HG03432 (cell line): ENCODE measurements at regions not wholly inside any gene's neighbourhood (a gene's known extent, or its start where the extent isn't known, plus 50 kb on each side); places are given as distances from the start of the nearest gene placed in this dataset.

Experiments used
- ATAC-seq: cut with Tn5 transposase; IDR thresholded peaks from one replicate; pipeline ENCODE4 v1.9.1; 2021; ENCODE audit warnings: mild to moderate bottlenecking, moderate library complexity; ENCODE audit not compliant: unreplicated experiment

DNA sequence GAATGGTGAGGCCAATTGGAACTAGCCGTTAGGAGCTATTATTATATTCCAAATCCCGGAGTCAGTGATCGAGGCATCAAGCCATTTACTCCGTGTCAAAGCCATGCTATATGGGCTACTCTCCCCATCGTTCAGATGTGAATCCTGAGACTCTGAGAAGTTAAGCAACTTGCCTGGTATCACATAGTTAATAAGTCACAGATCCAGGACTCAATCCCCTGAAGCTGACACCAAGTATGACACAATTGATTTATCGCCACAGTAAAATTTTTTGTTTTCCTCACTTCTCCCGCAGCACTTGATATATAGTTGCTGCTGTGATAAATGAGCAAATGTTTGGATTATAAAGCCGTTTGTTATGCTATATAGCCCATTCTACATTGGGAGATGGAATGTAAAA lies 50.8 kb upstream of the TSHZ2 start:
- ATAC-seq, result no peak

DNA sequence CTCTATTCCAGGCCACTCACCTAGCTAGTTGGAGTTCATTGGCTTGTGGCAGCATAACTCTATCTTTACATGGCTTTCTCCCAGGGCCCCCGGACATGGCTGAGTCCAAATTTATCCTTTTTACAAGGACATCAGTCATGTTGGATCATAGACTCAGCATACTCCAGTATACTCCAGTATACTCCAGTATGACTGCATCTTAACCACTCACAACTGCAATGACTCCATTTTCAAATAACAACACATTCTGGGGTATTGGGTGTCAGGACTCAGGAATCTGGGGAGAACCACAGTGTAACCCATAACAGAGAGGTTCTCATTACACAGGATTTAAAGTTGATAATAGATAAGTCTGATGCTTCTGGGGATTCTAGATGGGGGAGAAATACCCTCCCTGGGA lies 53.8 kb upstream of the TSHZ2 start:
- no peak for ATAC-seq

DNA sequence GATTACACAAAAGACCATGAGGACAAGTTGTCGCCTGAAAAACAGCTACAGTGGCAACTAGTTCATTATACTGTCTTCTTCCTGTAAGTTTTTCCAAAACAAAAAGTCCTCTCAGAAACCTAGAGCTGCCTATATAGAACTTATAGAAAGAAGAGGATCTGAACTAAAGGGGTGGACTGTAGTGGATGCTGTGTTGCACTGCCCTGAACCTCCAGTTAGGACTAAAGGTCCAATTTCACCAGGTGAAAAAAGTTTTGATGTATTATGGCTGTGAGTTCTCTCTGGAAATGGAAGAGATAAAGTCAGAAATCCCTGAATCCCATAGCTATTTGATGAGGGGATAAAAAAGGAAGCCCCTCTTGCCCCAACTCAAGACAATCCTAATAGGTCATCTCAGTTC lies 56.6 kb upstream of the TSHZ2 start:
- no peak for ATAC-seq

- ATAC-seq, result no peak
These were observed 57.3 kb upstream of the TSHZ2 start for GRCh38 chr20:52914870-52915269.

DNA sequence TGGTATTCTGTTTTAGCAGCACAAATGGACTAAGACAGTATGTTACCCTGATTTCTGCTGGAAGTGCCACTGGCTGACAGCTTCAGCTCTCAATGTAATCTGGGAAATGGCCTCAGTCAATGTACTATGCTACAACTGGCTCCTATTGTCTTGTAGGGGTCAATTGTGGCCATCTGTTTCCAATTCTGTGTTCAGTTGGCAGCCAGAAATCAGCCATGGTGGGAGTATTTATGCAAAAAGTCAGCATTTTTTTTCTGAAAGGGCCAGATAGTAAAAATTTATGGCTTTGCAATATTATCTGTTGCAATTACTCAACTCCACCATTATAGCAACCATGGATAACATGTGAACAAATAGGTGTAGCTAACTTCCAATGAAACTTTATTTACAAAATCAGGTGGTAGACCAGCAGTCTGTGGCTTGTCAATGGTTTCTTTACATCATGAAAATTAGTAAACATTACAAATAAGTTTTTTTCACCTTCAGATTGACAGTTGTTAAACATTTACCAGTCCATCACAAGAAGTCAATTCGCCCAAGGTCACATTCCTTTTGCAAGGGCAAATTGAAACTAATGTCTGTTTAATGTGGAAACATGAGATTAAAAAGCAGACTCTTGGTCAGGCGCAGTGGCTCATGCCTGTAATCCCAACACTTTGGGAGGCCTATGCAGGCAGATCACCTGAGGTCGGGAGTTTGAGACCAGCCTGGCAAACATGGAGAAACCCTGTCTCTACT lies 58.3 kb upstream of the TSHZ2 start:
- no peak for ATAC-seq

- ATAC-seq, result no peak
These were observed 66.7 kb upstream of the TSHZ2 start for GRCh38 chr20:52905241-52905994.

DNA sequence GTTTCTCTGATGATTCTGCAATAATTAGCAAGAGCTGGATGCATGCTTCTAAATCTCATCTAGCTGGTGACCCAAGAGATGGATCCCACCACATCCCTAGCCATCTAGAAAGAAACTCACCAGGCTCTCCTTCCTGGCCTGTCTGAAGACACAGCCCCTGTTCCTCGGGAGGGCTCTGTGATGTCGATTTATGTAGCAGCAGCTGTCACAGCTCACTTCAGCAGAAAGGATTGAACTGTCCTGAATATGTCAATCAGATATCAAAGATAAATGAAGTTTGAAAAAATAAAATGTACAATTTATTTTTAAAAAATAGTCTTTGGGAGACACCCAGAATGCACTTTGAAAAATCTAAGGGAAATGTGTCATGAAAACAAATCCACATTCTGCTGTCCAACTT lies 67.3 kb upstream of the TSHZ2 start:
- no peak for ATAC-seq

DNA sequence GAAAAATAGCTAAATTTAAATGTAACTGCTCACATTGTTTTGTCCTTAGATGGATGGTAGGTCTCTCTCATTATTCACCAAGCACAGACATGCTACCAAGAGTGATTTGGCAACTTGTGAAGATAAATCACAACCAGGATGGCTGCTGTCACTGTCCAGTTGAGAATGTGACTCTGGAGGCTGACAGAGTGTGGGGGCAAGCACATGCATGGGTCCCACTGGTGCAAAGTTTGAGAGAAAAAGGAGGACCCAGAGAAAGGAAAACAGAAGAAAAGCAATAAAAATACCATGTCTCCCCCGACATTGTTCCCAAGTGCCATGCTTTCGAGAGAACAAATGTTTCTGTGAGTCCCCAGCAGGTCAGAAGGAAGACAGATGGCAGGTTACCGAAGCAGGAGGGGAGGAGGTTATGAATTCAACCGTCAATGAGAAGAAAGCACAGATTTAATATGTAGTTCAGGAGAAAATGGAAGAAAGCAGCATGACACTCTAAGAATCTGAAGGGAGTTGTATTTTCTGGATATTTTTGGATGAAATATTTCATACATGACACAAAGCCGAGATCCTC lies 73.0 kb upstream of the TSHZ2 start:
- ATAC-seq, result no peak

DNA sequence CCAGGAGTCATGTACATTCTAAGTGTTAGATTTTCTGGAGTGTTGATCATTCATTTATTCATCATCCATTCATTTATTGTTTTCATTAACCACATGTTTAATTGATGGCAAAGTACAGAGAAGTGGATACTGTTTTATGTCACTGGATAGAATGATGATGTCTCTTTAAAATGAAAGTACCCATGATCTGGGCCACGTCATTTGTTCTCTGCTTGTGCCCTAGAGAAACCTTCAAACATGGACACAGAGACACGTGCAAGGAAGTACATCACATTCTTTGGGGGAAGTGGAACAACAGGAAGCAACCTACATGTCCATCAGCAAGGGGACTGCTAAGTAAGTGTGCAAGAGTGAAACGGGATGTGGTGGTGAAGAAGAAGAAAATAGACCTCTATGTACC lies 75.8 kb upstream of the TSHZ2 start:
- no peak for ATAC-seq

DNA sequence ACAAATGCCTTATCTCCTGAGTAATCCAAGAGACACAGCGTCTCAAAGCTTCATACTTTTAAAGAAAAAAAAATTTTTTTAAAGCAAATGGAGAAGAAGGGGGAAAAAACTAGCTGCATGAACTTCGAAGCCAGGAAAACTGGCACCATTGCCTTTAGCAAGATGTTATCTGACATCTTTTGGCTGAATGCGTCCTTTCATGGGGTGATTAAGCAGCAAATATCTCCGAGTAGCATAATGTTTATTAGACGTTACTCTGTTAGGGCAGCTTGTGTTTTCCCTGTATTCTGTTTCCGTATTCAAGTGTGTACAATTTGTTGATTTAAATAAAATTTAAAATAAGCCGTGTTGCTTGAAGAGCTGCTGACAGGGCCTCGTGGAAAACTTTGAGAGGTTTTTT lies 76.5 kb upstream of the TSHZ2 start:
- ATAC-seq, result no peak

DNA sequence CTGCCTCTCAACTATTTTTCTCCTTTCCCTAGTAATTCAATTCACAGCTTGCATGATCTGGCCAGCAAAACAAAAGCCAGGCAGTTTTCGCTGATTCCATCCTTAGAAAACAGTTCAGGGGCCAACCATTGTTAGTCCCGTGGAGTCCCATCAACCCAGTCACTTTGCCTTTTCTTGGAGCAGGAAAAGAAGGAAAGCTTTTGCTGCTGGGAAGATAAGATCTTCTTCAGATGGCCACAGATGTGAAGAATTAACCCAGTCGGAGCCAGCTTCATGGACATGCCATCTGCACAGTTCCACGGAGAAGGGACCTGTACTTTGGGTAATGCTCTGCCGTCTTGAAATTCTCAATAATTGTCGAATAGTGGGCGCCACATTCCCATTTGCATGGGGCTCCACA lies 76.9 kb upstream of the TSHZ2 start:
- no peak for ATAC-seq

GRCh38 chr20:52893498-52893897 lies 78.7 kb upstream of the TSHZ2 start:
- no peak for ATAC-seq

- no peak for ATAC-seq
These were observed 80.1 kb upstream of the TSHZ2 start for GRCh38 chr20:52892023-52892422.

- ATAC-seq, result no peak
These were observed 82.0 kb upstream of the TSHZ2 start for GRCh38 chr20:52890130-52890529.

DNA sequence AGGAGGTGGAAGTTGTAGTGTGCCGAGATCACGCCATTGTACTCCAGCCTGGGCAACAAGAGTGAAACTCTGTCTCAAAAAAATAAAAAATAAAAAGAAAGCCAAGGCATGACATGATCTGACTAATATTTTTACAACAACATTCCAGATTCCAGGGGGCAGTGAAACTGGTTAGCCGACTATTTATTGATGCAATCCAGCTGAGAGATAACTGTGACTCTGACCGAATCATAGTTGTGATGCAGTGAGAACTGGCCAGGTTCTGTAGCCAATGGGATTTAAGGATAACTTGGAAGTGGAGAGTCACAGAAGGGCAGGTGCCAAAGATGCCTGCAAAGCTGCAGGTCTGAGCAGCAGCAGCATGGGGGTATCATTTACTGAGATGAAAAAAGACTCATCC lies 82.9 kb upstream of the TSHZ2 start:
- ATAC-seq, result no peak

GRCh38 chr20:52888096-52888495 lies 84.1 kb upstream of the TSHZ2 start:
- no peak for ATAC-seq

DNA sequence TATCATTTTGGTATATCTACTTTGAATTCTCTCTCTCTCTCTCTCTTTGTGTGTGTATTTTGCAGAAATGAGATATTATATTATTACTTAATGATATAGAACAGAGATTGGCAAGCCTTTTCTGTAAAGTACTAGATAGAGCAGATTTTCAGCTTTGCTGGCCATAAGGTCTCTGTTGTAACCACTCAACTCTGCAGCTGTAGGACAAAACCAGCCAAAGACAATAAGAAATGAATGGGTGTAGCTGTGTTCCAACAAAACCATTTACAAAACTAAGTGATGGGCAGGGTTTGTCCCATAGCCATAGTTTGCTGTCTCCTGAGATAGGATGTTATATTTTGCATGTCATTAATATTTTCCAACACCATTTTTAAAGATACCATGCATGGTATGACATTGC lies 91.2 kb upstream of the TSHZ2 start:
- no peak for ATAC-seq

GRCh38 chr20:52880259-52880658 lies 91.9 kb upstream of the TSHZ2 start:
- ATAC-seq, result no peak

DNA sequence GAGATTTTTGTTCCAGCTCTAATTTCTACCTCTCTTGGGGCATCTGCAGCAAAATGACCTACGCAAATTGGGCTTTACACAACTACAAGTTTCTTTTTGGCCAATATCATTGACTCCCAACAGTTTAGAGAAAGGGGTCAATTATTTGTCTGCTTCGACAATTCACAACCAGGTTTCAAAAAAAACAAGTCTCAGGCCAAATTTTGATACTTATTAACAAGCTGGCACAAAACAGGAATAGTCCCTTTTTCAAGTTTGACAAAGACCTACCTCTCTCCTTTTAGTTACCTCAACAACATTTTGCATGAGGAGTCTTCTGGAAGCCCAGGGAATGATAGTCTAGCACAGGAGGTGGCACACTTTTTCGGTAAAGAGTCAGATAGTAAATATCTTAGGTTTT lies 97.9 kb upstream of the TSHZ2 start:
- no peak for ATAC-seq

DNA sequence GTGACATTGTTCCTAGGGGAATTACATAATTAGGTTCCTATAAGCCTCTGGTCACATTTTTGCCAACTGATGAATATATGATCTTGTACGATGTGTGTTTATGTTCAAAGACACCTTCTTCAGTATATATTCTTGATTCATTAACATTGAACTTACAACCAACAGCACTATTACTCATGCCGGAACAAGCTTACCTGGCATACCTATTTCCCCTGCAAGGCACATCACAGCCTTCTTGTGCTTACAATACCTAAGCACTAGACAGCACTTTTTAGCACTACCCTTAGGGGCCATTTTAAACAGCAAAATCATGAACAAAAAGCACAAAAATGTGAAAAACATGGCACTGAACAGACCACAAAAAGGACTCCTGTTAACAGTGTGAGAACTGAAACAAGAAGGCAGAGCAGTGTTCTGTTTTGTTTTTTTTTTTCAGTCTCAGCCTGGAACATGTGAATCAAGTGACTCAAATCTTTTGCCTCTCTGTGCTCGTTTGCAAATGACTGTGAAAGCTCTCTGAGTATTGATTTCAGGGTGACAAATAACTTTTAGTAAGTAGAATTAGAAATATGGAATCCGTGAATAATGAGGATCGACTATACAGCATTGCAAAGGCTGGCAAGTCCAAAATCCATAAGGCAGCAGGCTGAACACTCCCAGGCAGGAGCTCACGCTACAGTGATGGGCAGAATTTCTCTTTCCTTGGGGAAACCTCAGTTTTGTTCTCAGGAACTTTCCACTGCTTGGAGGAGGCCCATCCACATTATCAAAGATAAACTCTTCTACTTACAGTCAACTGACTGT lies 102.3 kb upstream of the TSHZ2 start:
- ATAC-seq, result no peak

- ATAC-seq, result no peak
These were observed 102.9 kb upstream of the TSHZ2 start for GRCh38 chr20:52869276-52869675.

DNA sequence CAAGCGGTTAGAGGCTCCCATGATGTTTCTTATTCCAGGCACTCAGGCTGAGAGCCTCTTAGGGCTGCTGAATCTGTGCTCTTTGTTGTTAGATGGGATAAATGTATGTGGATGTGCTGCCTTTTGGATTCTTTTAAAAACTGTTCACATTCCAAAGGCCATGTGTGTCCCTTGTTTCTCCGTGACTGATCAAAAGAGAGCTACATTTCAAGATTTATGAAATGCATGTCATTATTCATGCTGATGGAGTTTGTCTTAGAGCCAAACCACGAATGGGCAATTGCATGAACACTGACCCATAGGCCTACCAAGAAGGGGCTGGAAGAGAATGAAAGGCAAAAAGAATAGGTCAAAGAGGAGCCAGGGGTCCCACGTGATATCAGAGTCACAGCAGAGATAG lies 104.9 kb upstream of the TSHZ2 start:
- ATAC-seq, result no peak
